CD14-positive monocyte (primary cell): ENCODE measurements at regions not wholly inside any gene's neighbourhood (a gene's known extent, or its start where the extent isn't known, plus 50 kb on each side); places are given as distances from the start of the nearest gene placed in this dataset.
A peak's percentile ranks its signal among the peaks of the same experiment; 100 is the strongest.

Source experiments
- DNase-seq, 3 donors: peaks; one replicate each; pipeline ENCODE4 v3.0.0-alpha.2; 2011 to 2022
- H2AFZ ChIP-seq: 2 replicates; pipeline ENCODE4 v1.6.0; 2012; ENCODE audit warnings: mild to moderate bottlenecking, low read depth, low read length, inconsistent platforms; ENCODE audit not compliant: insufficient read depth, poor library complexity, severe bottlenecking
- H3K27ac ChIP-seq, 2 donors: 1 replicate in 1 of 2; 2 replicates in 1 of 2; pipeline ENCODE4 v1.5.1; 2012 to 2013; ENCODE audit warnings: low read length in 2 of 2, control low read depth in 1 of 2, inconsistent platforms in 1 of 2, low read depth in 1 of 2, mild to moderate bottlenecking in 1 of 2
- H3K27me3 ChIP-seq, 2 donors: one replicate each; pipeline versions ENCODE4 v1.6.0 to v1.6.1; 2011 to 2013; ENCODE audit warnings: low read length in 2 of 2; ENCODE audit not compliant: control insufficient read depth in 2 of 2, insufficient read depth in 2 of 2
- H3K36me3 ChIP-seq, 2 donors: replicated peaks in 1 of 2; 1 replicate in 1 of 2; 2 replicates in 1 of 2; pipeline versions ENCODE4 v1.5.1 to v1.6.1; 2012 to 2013; ENCODE audit warnings: low read length in 2 of 2, control low read depth in 1 of 2, inconsistent platforms in 1 of 2, mild to moderate bottlenecking in 1 of 2; ENCODE audit not compliant: insufficient read depth in 2 of 2, control insufficient read depth in 1 of 2
- H3K4me1 ChIP-seq, 2 donors: 1 replicate in 1 of 2; 2 replicates in 1 of 2; pipeline versions ENCODE4 v1.5.1 to v1.6.1; 2012 to 2013; ENCODE audit warnings: low read length in 2 of 2, control low read depth in 1 of 2, inconsistent platforms in 1 of 2, mild to moderate bottlenecking in 1 of 2, moderate library complexity in 1 of 2; ENCODE audit not compliant: insufficient read depth in 2 of 2, control insufficient read depth in 1 of 2
- H3K4me2 ChIP-seq: replicated peaks from 2 replicates; pipeline ENCODE3; 2012; ENCODE audit warnings: low read length, moderate library complexity, mild to moderate bottlenecking; ENCODE audit not compliant: poor library complexity, severe bottlenecking; ENCODE audit errors: extremely low read depth
- H3K4me3 ChIP-seq, 3 experiments: fragments of 200-600 bp in 1 of 3; sonication (generic) in 1 of 3; replicated peaks in 1 of 3; 1 replicate in 2 of 3; 2 replicates in 1 of 3; pipeline ENCODE4 v1.5.1; 2011 to 2013; ENCODE audit warnings: low read length in 3 of 3, mild to moderate bottlenecking in 3 of 3, control low read depth in 2 of 3, low read depth in 2 of 3, inconsistent platforms in 1 of 3, moderate library complexity in 1 of 3
- H3K79me2 ChIP-seq: 2 replicates; pipeline ENCODE4 v1.6.0; 2012; ENCODE audit warnings: mild to moderate bottlenecking, control low read depth, inconsistent platforms, low read length, moderate library complexity; ENCODE audit not compliant: insufficient read depth
- H3K9ac ChIP-seq: 2 replicates; pipeline ENCODE4 v1.6.0; 2017; ENCODE audit warnings: low read length, mild to moderate bottlenecking; ENCODE audit not compliant: insufficient read depth, poor library complexity, severe bottlenecking
- H3K9me3 ChIP-seq, 2 donors: replicated peaks in 1 of 2; 1 replicate in 1 of 2; 2 replicates in 1 of 2; pipeline versions ENCODE4 v1.5.1 to v1.6.1; 2012 to 2013; ENCODE audit warnings: low read length in 2 of 2, control low read depth in 1 of 2; ENCODE audit not compliant: control insufficient read depth in 1 of 2, insufficient read depth in 1 of 2
- H4K20me1 ChIP-seq: 2 replicates; pipeline ENCODE4 v1.6.0; 2012; ENCODE audit warnings: mild to moderate bottlenecking, low read length, control low read depth, moderate library complexity; ENCODE audit not compliant: insufficient read depth
- H3K27ac Mint-ChIP-seq, 7 donors: one replicate each; pipeline ENCODE4 v1.8.0; 2020; ENCODE audit warnings: mild to moderate bottlenecking in 7 of 7, mixed read lengths in 7 of 7, moderate library complexity in 6 of 7, inconsistent platforms in 2 of 7
- H3K27me3 Mint-ChIP-seq, 3 donors: one replicate each; pipeline ENCODE4 v1.8.0; 2021 to 2022; ENCODE audit warnings: low read depth in 3 of 3, mild to moderate bottlenecking in 3 of 3, mixed read lengths in 3 of 3, moderate library complexity in 3 of 3, inconsistent platforms in 1 of 3
- H3K36me3 Mint-ChIP-seq, 2 donors: one replicate each; pipeline ENCODE4 v1.8.0; 2020; ENCODE audit warnings: mixed read lengths in 2 of 2, inconsistent platforms in 1 of 2, mild to moderate bottlenecking in 1 of 2
- H3K4me1 Mint-ChIP-seq: one replicate; pipeline ENCODE4 v1.8.0; 2020; ENCODE audit warnings: mild to moderate bottlenecking, mixed read lengths
- H3K4me3 Mint-ChIP-seq, 2 donors: one replicate each; pipeline ENCODE4 v1.8.0; 2020; ENCODE audit warnings: mild to moderate bottlenecking in 2 of 2, mixed read lengths in 2 of 2, moderate library complexity in 1 of 2
- H3K9me3 Mint-ChIP-seq, 7 donors: one replicate each; pipeline ENCODE4 v1.8.0; 2020 to 2022; ENCODE audit warnings: mixed read lengths in 7 of 7, mild to moderate bottlenecking in 6 of 7, moderate library complexity in 6 of 7, inconsistent platforms in 2 of 7
- WGBS: methylation state at CpG from one replicate; pipeline ENCODE4 v1.1.5; 2013; ENCODE audit warnings: missing lambda C conversion rate; ENCODE audit not compliant: insufficient coverage; 5-methylcytosine and 5-hydroxymethylcytosine counted together
- intact Hi-C, 2 donors: fragments of 100-400 bp; cut with micrococcal nuclease; formaldehyde crosslinking; loops; one replicate each; pipeline versions ENCODE4 v1.15.0 to v1.15.1; 2023
- TF ChIP-seq, protein P1 (sequence below): fragments of 200-600 bp; IDR thresholded peaks from one replicate; pipeline ENCODE4 v1.8.0; 2022; ENCODE audit warnings: antibody characterized with exemption, mild to moderate bottlenecking

DNA sequence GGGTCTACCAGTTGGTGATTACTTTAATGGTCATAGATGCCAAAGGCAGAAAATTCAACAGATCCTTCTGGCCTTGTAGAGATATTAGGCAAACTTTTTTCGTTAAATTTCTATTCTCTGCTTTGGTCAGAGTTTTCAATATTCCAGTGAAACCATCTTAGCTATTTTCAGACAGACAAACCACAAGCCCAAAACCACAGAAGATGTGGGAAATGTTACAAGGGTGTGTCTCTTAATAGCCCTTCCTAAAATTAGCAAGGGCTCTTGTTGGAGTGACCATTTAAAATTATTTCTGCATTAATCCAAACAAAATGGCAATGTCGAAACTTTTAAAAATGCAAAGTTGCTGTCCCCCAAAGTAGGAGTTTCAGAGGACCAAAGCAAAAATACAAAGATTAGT lies 102.8 kb downstream of the ARRDC4 start:
- no peak overlapping the region for H3K9ac ChIP-seq
- Mint-ChIP-seq H3K36me3 (peaks cover 5 to 15% of the 10 kb centered on the region in 2 donors), H3K9me3 (peaks cover 0 to 19% (median 14%) of the 10 kb centered on the region in 7 donors), H3K4me3 (peak overlapping the region; percentile 13 to 84), H3K27ac (no peak overlapping the region), H3K27me3 (peaks cover 3 to 23% (median 16%) of the 10 kb centered on the region in 3 donors), H3K4me1 (peaks cover 58% of the 10 kb centered on the region)
- peak overlapping the region in 1 of 3 experiments; percentile 41 for H3K4me3 ChIP-seq
- no CpG with 5 or more reads among the region's 2 CpGs for WGBS
- TF ChIP-seq, protein P1, sequence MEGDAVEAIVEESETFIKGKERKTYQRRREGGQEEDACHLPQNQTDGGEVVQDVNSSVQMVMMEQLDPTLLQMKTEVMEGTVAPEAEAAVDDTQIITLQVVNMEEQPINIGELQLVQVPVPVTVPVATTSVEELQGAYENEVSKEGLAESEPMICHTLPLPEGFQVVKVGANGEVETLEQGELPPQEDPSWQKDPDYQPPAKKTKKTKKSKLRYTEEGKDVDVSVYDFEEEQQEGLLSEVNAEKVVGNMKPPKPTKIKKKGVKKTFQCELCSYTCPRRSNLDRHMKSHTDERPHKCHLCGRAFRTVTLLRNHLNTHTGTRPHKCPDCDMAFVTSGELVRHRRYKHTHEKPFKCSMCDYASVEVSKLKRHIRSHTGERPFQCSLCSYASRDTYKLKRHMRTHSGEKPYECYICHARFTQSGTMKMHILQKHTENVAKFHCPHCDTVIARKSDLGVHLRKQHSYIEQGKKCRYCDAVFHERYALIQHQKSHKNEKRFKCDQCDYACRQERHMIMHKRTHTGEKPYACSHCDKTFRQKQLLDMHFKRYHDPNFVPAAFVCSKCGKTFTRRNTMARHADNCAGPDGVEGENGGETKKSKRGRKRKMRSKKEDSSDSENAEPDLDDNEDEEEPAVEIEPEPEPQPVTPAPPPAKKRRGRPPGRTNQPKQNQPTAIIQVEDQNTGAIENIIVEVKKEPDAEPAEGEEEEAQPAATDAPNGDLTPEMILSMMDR = no peak
- peaks cover 0 to 3% of the 10 kb centered on the region in 2 donors for H3K27me3 ChIP-seq
- H2AFZ ChIP-seq = no peak overlapping the region
- H3K9me3 ChIP-seq = peaks cover 6 to 8% of the 10 kb centered on the region in 2 donors
- no peaks in the 10 kb centered on the region for H3K79me2 ChIP-seq
- peaks cover 48 to 51% of the 10 kb centered on the region in 2 donors for H3K4me1 ChIP-seq
- H3K36me3 ChIP-seq = no peaks in the 10 kb centered on the region
- peak overlapping the region; percentile 57 for H3K4me2 ChIP-seq
- H4K20me1 ChIP-seq = no peaks in the 10 kb centered on the region
- DNase-seq = no peak
- intact Hi-C loops = no loop called here
- no peak overlapping the region for H3K27ac ChIP-seq

DNA sequence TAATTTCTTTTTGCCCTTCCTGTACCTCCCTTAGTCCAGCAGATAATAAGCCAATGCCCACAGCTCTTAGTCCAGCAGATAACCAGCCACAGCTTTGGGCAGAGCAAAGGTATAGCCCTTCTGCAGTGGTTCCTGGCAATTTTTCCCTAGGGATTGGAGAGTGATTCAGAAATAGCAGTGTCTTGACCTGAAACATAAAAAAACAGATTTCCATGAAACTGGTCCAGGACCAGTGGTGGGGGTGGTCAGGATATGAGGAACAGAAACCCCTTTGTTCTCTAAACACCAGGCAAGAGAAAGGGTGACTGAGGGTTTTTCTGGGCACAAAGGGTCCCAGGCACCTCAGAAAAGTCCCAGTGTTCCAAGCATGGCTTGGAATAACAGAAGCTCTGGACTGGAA lies 103.4 kb downstream of the ARRDC4 start:
- Histone ChIP-seq H3K27ac (no peak overlapping the region), H3K4me3 (peak overlapping the region in 1 of 3 experiments; percentile 41), H4K20me1 (no peaks in the 10 kb centered on the region), H3K79me2 (no peaks in the 10 kb centered on the region), H3K9me3 (peaks cover 6% of the 10 kb centered on the region in 2 donors), H3K4me1 (peaks cover 49 to 51% of the 10 kb centered on the region in 2 donors), H3K9ac (no peak overlapping the region), H3K27me3 (peaks cover 0 to 3% of the 10 kb centered on the region in 2 donors), H3K36me3 (no peaks in the 10 kb centered on the region), H2AFZ (no peak overlapping the region), H3K4me2 (peak overlapping the region; percentile 57)
- Mint-ChIP-seq H3K36me3 (peaks cover 6 to 17% of the 10 kb centered on the region in 2 donors), H3K27ac (no peak overlapping the region), H3K9me3 (peaks cover 0 to 17% (median 12%) of the 10 kb centered on the region in 7 donors), H3K27me3 (peaks cover 4 to 26% (median 18%) of the 10 kb centered on the region in 3 donors), H3K4me1 (peaks cover 61% of the 10 kb centered on the region), H3K4me3 (peak overlapping the region in 1 of 2 donors; percentile 84)
- DNase-seq = no peak
- intact Hi-C loops = no loop called here
- TF ChIP-seq, protein P1 = no peak
